ENCODE measurements at regions not wholly inside any gene's neighbourhood (a gene's known extent, or its start where the extent isn't known, plus 50 kb on each side); places are given as distances from the start of the nearest gene placed in this dataset.

DNA sequence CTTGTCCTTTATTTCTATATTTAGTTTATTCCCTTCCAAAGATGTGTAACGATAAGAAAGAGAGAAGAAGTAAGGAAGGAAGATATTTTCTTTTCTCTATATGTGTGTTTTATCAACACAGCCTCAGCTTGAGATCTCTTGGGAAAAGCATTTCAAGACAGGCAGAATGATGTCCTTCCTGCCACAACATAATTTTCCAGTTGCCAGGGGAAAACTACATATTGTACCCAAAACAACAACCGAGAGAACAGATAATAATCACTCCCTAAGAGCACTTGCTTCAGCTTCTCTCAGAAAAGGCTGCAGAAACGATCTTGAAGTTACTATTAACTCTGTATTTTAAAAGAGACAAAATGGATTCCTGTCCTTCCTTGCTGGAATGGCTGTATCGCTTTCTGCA is 151.4 kb upstream of the ITGB1 start:
- no CpG with 5 or more reads among the region's 4 CpGs for WGBS (ENCODE audit: extremely low coverage, insufficient read length, low lambda C conversion rate)
- Histone ChIP-seq H2BK120ac (ENCODE audit: low read depth, low read length, poor library complexity, severe bottlenecking) (no peak overlapping the region), H3K4ac (ENCODE audit: low read depth, low read length) (no peak overlapping the region), H3K23me2 (ENCODE audit: insufficient read length, low read depth, low read length, poor library complexity, severe bottlenecking) (no peaks in the 10 kb centered on the region), H2BK15ac (ENCODE audit: low read depth, low read length) (no peak overlapping the region), H3K27me3 (ENCODE audit: insufficient read depth, low read length) (no peaks in the 10 kb centered on the region), H3T11ph (ENCODE audit: low read length) (no peak overlapping the region), H2AK5ac (ENCODE audit: insufficient read length, low read length) (no peak overlapping the region), H3K4me1 (ENCODE audit: insufficient read depth, low read length) (peaks cover 3% of the 10 kb centered on the region; the same call in 1 of the 2 replicates), H3K14ac (ENCODE audit: insufficient read depth, low read length) (no peak overlapping the region), H3K4me2 (ENCODE audit: insufficient read depth, insufficient read length, low read length) (no peak overlapping the region), H4K20me1 (ENCODE audit: control insufficient read depth, insufficient read depth, insufficient read length) (no peaks in the 10 kb centered on the region), H2AFZ (ENCODE audit: low read length) (no peak overlapping the region), H2BK5ac (ENCODE audit: insufficient read length, low read length) (no peak overlapping the region), H3K9me3 (ENCODE audit: control insufficient read depth, low read depth, low read length) (no peaks in the 10 kb centered on the region), H2BK12ac (ENCODE audit: insufficient read length, low read depth, low read length) (no peak overlapping the region), H2BK20ac (ENCODE audit: low read depth, low read length, poor library complexity, severe bottlenecking) (no peak overlapping the region), H4K5ac (ENCODE audit: insufficient read length, low read depth, low read length) (no peak overlapping the region), H3K23ac (ENCODE audit: insufficient read length, low read depth, low read length) (no peak overlapping the region), H3K9ac (ENCODE audit: extremely low read depth, insufficient read length, low read length) (no peak overlapping the region), H3K27ac (ENCODE audit: insufficient read length, low read depth, low read length) (no peak overlapping the region), H3K56ac (ENCODE audit: insufficient read length, low read depth, low read length) (no peak overlapping the region), H4K91ac (ENCODE audit: insufficient read length, low read depth, low read length) (no peak overlapping the region), H3K18ac (ENCODE audit: insufficient read length, low read depth, low read length) (no peak overlapping the region), H3K79me2 (ENCODE audit: insufficient read depth, low read length) (no peaks in the 10 kb centered on the region), H4K8ac (replicated peaks; ENCODE audit: insufficient read length, low read depth, low read length) (no peak overlapping the region), H3K79me1 (ENCODE audit: insufficient read depth, low read depth, low read length, poor library complexity, severe bottlenecking) (no peaks in the 10 kb centered on the region)
- Mint-ChIP-seq H3K9me3 (peaks cover 2 to 3% of the 10 kb centered on the region in 2 experiments; a peak in 2 of 5 replicates), H3K4me1 (peaks cover 40 to 44% of the 10 kb centered on the region in 2 experiments), H3K36me3 (ENCODE audit: insufficient read depth in 1 of 3, low read depth in 3 of 3) (peaks cover 0 to 6% (median 0%) of the 10 kb centered on the region in 3 experiments; a peak in 2 of 7 replicates), H3K27ac (peak overlapping the region in 1 of 3 experiments; percentile 61; a peak in 1 of 7 replicates), H3K27me3 (ENCODE audit: low read depth) (peaks cover 10% of the 10 kb centered on the region), H3K4me3 (no peak overlapping the region)
- TF ChIP-seq, protein P1, sequence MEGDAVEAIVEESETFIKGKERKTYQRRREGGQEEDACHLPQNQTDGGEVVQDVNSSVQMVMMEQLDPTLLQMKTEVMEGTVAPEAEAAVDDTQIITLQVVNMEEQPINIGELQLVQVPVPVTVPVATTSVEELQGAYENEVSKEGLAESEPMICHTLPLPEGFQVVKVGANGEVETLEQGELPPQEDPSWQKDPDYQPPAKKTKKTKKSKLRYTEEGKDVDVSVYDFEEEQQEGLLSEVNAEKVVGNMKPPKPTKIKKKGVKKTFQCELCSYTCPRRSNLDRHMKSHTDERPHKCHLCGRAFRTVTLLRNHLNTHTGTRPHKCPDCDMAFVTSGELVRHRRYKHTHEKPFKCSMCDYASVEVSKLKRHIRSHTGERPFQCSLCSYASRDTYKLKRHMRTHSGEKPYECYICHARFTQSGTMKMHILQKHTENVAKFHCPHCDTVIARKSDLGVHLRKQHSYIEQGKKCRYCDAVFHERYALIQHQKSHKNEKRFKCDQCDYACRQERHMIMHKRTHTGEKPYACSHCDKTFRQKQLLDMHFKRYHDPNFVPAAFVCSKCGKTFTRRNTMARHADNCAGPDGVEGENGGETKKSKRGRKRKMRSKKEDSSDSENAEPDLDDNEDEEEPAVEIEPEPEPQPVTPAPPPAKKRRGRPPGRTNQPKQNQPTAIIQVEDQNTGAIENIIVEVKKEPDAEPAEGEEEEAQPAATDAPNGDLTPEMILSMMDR (conservative IDR thresholded peaks at IDR 0.05), result no peak
- no peak for DNase-seq

Measured in H9 (cell line).